ENCODE measurements at regions not wholly inside any gene's neighbourhood (a gene's known extent, or its start where the extent isn't known, plus 50 kb on each side); places are given as distances from the start of the nearest gene placed in this dataset.

Small RNA genes in the stretch of these regions (microRNA-seq; reads per million reads assigned to microRNA genes)
- 4.8 to 5.1 reads per million in 2 donors for gene MIR1270

All from heart right ventricle (tissue), 2 donors.